NCI-H1694 (cell line): ENCODE measurements at regions not wholly inside any gene's neighbourhood (a gene's known extent, or its start where the extent isn't known, plus 50 kb on each side); places are given as distances from the start of the nearest gene placed in this dataset.

Source experiments
- DNase-seq: peaks from one replicate; lab custom pipeline; 2025; lab: John Stamatoyannopoulos, UW

DNA sequence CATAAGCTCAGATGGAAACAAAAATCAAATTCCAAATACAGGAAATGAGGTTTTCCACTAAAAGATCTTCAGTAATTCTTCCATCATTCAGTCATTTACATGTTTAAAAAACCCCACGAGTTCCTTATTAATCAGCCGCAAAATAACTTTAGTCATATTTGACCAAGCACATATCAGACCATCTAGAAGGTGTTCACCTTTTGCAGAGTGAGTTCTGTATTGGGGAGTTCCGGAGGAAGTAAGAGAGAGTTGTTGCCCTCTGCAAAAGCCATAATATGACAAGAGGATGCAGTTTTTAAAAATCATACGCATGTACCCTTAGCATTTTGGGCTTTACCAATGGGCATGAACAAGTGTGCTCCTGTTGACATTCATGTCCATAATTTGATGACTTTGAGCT lies 61.6 kb downstream of the CCR1 start:
- no peak for DNase-seq

DNA sequence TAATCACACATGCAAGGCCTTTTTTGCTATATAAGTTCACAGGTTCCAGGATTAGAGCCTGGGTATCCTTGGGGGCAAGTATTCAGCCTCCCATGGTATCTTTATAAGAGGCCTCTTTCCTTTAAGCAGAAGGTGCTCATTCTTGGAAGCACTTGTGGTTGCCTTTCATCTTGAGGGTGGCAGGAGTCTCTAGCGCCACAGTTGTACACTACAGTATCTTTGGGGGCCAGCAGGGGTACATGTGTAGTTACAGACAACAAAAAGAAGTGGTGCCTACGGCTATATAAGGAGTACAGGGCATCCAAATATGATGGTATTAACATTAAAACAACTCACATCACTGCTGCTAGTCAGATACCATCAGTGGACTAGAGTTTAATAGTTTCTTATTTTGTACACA lies 62.1 kb downstream of the CCR1 start:
- no peak for DNase-seq

- no peak for DNase-seq
These were observed 63.0 kb downstream of the CCR1 start for GRCh38 chr3:46145147-46145546.

DNA sequence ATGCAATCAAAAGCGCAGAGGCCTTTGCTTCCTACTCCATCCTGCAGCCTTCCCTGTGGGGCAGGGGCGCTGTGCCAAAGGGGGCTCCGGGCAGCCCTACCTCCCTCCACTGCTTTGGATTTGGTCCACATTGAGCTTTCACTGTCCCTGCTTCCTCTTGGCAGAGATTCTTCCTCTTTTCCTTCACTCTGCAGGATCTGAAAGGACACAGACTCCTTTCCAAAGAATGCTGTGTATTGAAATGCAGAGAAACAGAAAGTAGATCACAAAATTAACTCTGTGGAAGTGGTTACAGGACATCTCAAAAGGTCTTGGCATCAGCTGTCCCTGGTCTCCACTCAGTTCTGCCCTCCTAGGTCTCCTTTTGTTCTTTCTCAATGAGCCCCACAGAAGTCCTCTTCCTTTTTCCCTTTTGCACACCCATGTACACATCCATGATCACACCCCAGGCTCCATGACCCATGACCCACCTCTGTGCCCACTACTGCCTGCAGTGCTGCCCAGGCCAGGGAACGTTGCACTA lies 64.1 kb downstream of the CCR1 start:
- DNase-seq = no peak

- no peak for DNase-seq
These were observed 66.3 kb downstream of the CCR1 start for GRCh38 chr3:46141813-46142212.

DNA sequence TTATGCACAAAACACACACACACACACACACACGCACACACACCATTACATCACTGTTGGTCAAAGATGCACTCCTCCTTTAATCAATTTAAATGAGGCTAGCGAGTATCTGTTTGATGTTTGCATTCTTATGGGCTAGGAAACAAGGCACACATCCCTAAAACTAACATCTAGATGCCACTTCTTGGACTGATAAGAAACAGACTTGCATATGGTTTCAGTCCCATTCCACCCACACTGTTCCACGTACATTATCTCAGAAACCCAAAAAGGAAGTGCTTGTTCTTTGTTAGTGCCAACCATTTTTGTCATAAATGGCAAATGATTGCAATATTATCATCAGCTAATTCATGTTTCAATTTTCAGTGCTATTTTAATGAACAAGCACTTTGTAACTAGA lies 69.5 kb downstream of the CCR1 start:
- DNase-seq = no peak

DNA sequence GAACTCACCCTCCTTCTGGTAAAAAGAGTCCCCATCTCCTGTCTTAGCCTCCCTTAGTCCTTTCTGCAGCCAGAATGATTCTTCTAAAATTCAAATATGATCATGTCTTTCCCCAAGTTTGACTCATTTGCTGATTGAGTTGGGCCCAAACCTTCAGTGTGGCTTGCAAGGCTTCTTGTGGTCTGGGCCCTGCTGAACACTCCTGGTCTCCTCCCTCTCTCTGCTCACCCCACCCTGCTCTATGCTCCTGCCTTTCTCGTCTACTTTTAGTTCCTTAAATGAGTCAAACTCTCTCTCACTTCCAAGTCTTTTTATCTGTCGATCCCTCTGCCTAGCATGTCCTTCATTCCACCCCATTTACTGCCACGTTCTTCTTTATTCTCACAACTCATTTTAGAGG lies 72.6 kb downstream of the CCR1 start:
- DNase-seq = no peak

- no peak for DNase-seq
These were observed 74.8 kb downstream of the CCR1 start for GRCh38 chr3:46133285-46133684.

DNA sequence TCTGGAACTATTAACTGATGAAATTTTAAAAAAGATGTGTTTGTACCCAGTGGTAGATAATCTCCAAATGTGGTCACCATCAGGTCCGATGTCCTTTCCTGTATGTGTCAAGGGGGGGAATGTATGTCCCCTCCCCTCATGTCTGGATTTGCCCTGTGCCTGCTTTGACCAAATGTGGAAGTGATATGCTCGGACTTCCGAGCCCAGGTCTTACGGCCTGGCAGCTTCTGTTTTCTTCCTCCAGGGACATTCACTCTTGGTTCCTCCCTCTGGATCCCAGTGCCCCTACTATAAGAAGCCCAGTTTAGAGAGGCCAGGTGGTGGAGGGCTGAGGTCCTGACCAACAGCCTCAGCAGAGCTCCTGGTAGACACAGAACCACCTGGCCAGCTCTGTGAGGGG lies 75.5 kb downstream of the CCR1 start:
- DNase-seq = no peak

DNA sequence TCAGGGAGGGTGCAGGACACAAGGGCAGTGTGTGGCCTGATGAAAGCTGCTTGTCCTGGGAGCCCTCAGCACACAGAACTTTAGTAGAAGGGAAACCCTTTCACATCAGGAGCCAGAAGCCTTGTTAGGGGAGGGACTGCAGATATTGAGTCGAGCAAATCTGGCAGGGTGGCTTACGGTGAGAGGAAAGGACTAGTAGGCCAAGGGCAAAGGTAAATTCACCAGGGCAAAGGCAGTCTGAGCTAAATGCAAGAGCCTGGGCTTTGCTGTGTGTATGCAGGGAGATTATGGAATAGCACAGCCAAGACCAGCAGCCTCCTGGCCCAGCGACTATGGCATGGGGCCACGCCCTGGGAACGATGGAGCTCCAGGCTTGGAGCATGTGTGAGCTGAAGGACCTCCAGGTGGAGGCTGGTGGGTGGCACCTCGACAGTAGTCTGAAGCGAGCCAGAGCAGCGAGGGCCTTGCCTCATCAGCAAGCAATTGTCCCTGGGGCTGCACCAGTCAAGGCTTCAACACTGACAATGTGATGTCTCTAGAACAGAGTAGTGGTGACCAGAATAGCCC lies 76.1 kb downstream of the CCR1 start:
- no peak for DNase-seq

GRCh38 chr3:46130631-46131310 lies 77.3 kb downstream of the CCR1 start:
- no peak for DNase-seq

DNA sequence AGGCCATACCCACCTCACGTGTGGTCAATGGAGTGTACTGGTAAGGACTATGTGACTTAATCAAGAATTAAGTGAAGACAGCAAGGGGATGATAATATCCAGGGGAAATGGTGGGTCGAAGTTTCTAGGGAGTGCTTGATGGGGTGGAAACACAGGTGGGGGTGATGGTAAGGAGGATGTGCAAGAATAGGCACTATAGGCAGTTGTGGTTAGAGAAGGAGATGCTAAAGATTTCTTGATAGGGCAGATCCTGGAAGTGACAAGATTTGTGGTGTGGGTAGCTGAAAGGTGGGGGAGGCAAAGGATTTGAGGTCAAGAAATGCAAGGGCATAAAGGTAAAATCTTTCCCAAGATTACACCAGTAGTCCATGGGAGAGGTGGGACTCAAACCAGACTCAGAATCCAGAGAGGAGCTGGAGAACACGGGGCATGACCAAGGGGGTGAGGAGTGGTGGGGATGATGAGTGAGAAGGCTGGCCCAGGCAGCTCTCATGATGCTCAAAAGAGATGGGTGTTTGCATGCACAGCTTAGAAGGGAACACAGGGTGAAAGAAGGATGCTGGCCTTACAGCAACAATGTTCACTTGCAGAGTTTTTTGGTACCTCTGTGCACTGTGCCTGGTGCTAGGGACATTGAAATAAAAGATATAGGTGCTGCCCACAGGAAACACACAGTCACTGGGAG lies 78.4 kb downstream of the CCR1 start:
- no peak for DNase-seq

DNA sequence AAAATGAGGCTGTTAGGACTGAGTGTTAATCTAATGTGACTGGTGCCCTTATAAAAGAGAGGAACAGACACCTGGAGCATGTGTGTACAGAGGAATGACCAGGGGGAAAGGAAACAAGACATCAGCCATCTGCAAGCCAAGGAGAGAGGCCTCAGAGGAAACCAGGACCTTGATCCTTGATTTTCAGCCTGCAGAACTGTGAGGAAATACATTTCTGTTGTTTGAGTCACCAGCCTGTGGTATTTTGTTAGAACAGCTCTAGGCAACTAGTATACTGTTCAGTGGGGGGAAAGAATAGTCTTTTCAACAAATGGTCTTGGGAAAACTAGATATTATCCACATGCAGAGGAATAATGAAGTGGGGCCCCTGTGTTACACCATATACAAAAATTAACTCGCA lies 80.6 kb downstream of the CCR1 start:
- no peak for DNase-seq

- DNase-seq = no peak
These were observed 83.6 kb downstream of the CCR1 start for GRCh38 chr3:46124216-46125177.

DNA sequence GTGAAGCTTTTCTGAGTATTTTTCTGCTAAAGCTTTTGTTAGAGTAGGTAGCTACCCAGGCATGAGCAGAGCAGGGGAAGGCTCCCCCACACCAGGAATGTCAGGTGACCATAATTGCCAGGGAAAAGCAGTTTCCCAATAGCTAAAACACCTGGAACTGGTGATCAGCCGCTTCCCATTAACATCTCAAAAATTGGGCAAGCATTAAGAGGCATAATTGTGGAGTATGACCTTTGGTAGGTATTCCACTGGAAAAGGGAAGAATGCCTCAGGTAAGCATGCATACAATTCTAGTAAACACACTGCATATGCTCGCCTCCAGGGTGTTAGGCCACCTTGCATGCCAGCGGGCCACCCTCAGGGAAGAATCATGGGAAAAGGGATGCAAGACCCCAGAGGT lies 84.5 kb downstream of the CCR1 start:
- DNase-seq = no peak

- no peak for DNase-seq
These were observed 86.0 kb downstream of the CCR1 start for GRCh38 chr3:46122091-46122490.

- DNase-seq = no peak
These were observed 87.1 kb downstream of the CCR1 start for GRCh38 chr3:46120983-46121382.

DNA sequence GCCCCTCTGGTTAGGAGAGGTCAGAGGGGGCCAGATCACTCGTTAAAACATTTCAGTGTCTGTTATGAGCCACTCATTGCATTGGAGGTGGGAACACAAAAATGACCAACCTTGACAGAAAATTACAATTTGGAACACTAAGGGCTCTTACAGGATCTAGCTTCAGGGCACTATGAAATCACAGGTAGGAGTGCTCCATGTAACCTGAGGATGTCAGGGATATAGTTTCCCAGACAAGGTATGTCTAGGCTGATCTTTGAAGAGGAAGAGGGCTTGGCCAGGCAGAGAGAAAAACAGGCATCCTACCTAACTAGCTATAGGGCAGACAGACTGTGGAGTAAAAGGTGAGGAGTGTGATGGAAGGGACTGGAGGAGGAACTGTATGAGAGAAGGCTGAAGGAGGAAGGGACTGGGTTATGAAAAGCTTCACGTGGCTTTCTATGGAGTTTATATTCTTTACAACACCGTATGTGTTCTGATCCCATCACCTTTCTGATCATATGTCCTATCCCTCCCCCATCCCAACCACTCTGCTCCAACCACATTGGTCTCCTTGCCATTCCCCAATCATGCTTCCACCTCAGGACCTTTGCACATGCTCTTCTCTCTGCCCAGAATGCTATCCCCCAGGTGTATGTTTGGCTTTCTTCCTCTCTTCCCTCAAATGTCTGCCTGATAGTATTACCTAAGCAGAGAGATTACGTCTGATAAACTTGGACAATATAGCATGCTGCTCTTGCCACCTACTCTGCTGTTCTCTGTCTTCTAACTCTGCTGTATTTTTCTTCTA lies 88.2 kb downstream of the CCR1 start:
- DNase-seq = no peak

GRCh38 chr3:46119253-46119652 lies 88.9 kb downstream of the CCR1 start:
- no peak for DNase-seq

DNA sequence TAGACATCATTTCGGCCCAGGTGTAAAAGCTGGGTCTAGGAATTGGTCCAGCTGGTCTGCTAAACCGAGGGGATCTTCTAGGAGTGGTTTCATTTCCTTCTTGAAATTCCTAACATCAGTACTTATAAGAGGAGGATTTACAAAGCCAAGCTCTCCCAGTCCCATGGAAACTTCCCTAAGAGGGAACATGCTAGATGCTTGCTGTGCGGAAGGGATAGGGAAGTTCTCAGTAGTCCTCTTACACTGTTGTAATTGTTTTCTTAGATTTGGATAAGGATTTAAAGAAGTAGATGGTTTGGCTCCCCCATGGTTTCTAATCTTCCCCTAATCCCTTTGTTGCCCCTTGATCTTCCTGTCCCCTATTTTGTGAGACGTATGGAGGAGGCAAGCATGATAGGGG lies 89.7 kb upstream of the XCR1 start:
- DNase-seq = no peak

DNA sequence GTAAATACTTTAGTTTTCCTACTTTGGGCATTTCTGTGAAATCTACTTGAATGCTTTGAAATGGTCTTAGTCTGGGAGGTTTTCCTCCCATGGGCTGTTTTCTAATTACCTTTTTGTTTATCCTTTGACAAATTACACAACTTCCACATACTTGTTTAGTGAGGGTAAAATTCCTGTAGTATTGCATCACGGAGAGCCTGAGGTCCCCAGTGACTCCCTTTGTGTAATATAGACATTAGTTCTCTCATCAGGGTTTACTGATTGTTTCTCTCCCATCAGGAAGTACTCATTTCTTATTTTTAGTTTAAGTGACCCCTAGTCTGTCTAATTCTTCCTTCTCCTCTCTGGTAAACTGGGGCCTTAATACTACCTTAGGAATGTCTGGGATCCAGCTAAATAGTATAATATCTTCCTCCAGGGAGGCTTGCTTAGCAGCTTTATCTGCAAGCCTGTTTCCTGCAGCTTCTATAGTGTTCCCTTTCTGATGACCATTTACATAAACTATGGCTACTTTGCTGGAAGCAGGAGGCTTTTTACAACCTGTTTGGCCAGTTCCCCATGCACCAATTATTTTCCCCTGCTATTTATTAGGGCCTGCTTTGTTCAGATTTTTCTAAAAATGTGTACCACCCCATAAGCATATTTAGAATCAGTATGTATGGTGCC lies 87.2 kb upstream of the XCR1 start:
- DNase-seq = no peak
